Neural crest cell (in vitro differentiated cells): ENCODE measurements at regions not wholly inside any gene's neighbourhood (a gene's known extent, or its start where the extent isn't known, plus 50 kb on each side); places are given as distances from the start of the nearest gene placed in this dataset.
"Not testable (repeated sequence)": the region's sequence is repeated elsewhere in the genome, so short reads cannot be mapped to it uniquely, and the experiment has no call there.

Experiments
- DNase-seq: peaks from one replicate; pipeline ENCODE4 v3.0.0; 2021; ENCODE audit warnings: low read depth, mixed read lengths, low spot score
- H3K27ac Mint-ChIP-seq: one replicate; pipeline ENCODE4 v1.8.0; 2021; ENCODE audit warnings: mild to moderate bottlenecking, mixed read lengths; ENCODE audit not compliant: unreplicated experiment
- H3K27me3 Mint-ChIP-seq: 2 replicates; pipeline ENCODE4 v1.8.0; 2021; ENCODE audit warnings: low read depth, mild to moderate bottlenecking, mixed read lengths
- H3K36me3 Mint-ChIP-seq: 2 replicates; pipeline ENCODE4 v1.8.0; 2021; ENCODE audit warnings: low read depth, mild to moderate bottlenecking, mixed read lengths
- H3K4me1 Mint-ChIP-seq: 2 replicates; pipeline ENCODE4 v1.8.0; 2021; ENCODE audit warnings: mixed read lengths
- H3K4me3 Mint-ChIP-seq: one replicate; pipeline ENCODE4 v1.8.0; 2021; ENCODE audit warnings: mild to moderate bottlenecking, mixed read lengths
- H3K9me3 Mint-ChIP-seq: 2 replicates; pipeline ENCODE4 v1.8.0; 2021; ENCODE audit warnings: mixed read lengths
- TF ChIP-seq, protein P1 (sequence below): fragments of 200-600 bp; sonication (generic); conservative IDR thresholded peaks from 2 replicates; pipeline ENCODE4 v1.5.0; 2021; ENCODE audit warnings: antibody characterized with exemption, mild to moderate bottlenecking

DNA sequence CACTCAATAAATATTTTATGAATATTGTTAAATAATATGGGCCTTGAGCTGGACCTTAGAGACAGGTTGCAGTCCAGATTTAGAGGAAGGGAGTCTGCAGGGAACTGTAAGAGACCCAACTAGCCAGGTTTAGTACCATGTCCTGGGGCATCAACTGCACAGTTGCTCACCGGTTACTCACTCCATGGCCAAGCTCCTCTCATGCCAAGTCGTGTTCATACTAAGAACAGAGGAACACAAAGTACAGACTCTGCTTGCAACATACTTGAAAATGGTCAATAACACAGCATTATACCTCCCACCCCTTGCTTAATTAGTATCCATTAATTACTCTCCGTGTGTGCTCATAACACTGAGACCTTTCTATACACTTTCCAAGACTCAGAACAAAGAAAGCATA is 317.6 kb upstream of the PIK3R1 start:
- Mint-ChIP-seq H3K9me3 (peaks cover 10% of the 10 kb centered on the region), H3K27me3 (no peaks in the 10 kb centered on the region), H3K4me3 (no peak overlapping the region), H3K36me3 (peaks cover 7% of the 10 kb centered on the region), H3K27ac (no peak overlapping the region), H3K4me1 (no peaks in the 10 kb centered on the region)
- TF ChIP-seq, protein P1, sequence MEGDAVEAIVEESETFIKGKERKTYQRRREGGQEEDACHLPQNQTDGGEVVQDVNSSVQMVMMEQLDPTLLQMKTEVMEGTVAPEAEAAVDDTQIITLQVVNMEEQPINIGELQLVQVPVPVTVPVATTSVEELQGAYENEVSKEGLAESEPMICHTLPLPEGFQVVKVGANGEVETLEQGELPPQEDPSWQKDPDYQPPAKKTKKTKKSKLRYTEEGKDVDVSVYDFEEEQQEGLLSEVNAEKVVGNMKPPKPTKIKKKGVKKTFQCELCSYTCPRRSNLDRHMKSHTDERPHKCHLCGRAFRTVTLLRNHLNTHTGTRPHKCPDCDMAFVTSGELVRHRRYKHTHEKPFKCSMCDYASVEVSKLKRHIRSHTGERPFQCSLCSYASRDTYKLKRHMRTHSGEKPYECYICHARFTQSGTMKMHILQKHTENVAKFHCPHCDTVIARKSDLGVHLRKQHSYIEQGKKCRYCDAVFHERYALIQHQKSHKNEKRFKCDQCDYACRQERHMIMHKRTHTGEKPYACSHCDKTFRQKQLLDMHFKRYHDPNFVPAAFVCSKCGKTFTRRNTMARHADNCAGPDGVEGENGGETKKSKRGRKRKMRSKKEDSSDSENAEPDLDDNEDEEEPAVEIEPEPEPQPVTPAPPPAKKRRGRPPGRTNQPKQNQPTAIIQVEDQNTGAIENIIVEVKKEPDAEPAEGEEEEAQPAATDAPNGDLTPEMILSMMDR: no peak
- DNase-seq: no peak

DNA sequence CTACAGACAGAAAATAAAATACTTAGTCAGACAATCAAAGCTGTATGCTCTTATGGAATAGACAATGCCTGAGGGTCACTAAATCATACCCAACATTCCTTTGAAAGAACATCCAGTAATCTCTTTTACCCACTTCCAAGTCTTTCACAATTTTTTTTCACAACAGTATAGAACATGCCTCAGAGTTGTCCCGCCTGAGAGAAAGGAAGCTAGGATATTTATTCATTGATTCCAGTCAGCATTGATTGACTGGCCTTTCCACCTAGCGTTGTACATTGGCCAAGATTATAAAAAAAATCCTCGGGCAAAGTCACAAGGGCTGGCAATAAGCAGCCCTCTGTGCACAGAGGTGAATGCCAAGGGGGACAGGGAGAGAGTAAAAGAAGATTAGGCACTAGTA is 318.1 kb upstream of the PIK3R1 start:
- Mint-ChIP-seq H3K4me3 (no peak overlapping the region), H3K9me3 (peaks cover 10% of the 10 kb centered on the region), H3K27me3 (no peaks in the 10 kb centered on the region), H3K27ac (no peak overlapping the region), H3K36me3 (peaks cover 7% of the 10 kb centered on the region), H3K4me1 (no peaks in the 10 kb centered on the region)
- no peak for DNase-seq
- TF ChIP-seq, protein P1: no peak

DNA sequence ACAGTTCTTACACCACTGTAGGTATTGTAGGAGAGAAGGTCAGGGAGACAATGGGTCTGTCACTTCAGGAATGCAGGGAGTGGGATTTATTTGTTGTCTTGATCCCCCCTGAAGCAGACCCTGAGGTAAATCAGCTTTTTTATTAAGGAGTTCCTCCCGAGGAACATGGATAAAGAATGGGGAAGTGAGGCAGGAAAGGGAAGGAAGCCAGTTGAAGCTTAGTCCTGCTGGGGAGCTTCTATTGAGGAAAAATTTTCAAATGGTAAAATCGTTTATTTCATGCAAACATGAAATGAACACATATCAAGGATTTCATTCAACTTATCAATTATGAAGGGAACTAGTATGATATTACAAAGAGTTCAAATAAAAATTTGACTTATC is 318.6 kb upstream of the PIK3R1 start:
- peaks cover 7% of the 10 kb centered on the region for H3K36me3 Mint-ChIP-seq
- H3K4me3 Mint-ChIP-seq: no peak overlapping the region

DNA sequence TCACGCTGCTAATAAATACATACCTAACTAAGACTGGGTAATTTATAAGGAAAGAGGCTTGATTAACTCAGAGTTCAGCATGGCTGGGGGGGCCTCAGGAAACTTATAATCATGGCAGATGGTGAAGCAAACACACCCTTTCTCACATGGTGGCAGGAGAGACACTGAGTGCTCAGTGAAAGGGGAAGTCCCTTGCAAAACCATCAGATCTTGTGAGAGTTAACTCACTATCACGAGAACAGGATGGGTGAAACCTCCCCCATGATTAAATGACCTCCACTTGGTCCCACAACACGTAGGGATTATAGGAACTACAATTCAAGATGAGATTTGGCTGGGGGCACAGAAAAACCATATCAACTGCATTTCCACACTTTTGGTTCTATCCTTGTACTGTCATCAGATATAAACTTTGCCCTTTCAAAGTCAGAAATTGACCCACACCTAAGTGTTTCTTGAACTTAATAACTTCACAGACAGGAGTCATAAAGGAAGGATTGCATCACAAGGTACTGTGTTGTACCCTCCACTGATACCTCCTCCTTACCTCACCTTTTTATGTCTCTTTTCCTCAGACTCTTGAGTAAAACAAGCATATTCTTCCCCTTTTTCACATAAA is 319.1 kb upstream of the PIK3R1 start:
- Mint-ChIP-seq H3K9me3 (peaks cover 10% of the 10 kb centered on the region), H3K27me3 (no peaks in the 10 kb centered on the region), H3K27ac (no peak overlapping the region), H3K4me3 (no peak overlapping the region), H3K4me1 (no peaks in the 10 kb centered on the region), H3K36me3 (peaks cover 7% of the 10 kb centered on the region)
- DNase-seq: no peak
- TF ChIP-seq, protein P1: no peak

More for the DNA sequence above, 318.6 kb upstream of the PIK3R1 start:
- no peak overlapping the region for H3K27ac Mint-ChIP-seq
- H3K27me3 Mint-ChIP-seq: no peaks in the 10 kb centered on the region
- H3K9me3 Mint-ChIP-seq: peaks cover 10% of the 10 kb centered on the region
- TF ChIP-seq, protein P1: no peak
- no peaks in the 10 kb centered on the region for H3K4me1 Mint-ChIP-seq
- DNase-seq: no peak

DNA sequence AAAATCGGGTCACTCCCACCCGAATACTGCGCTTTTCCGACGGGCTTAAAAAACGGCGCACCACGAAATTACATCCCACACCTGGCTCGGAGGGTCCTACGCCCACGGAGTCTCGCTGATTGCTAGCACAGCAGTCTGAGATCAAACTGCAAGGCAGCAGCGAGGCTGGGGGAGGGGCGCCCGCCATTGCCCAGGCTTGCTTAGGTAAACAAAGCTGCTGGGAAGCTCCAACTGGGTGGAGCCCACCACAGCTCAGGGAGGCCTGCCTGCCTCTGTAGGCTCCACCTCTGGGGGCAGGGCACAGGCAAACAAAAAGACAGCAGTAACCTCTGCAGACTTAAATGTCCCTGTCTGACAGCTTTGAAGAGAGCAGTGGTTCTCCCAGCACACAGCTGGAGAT is 325.7 kb upstream of the PIK3R1 start:
- not testable (repeated sequence) for H3K9me3 Mint-ChIP-seq, H3K4me3 Mint-ChIP-seq, H3K4me1 Mint-ChIP-seq, H3K27ac Mint-ChIP-seq, H3K27me3 Mint-ChIP-seq, H3K36me3 Mint-ChIP-seq, DNase-seq

DNA sequence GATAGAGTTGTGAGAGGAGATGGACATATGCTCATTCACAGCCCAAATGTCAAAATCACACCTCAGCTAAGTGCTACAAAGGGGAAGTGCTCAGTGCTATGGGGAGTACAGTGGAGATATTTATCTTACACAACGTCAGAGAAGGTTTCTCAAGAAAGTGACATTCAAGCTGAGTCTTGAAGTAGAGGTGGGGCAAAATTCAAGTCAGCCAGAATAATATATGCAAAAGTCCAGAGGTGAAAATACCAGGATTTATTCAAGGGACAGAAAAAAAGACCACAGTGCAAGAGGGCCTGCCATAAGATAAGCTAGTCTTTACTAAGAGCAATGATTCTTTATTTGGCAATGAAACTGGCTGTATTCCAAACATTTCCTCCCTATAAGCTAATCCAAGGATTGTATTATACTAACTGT is 327.8 kb upstream of the PIK3R1 start:
- H3K36me3 Mint-ChIP-seq: no peaks in the 10 kb centered on the region
- peaks cover 2% of the 10 kb centered on the region for H3K9me3 Mint-ChIP-seq
- H3K27ac Mint-ChIP-seq: no peak overlapping the region
- no peaks in the 10 kb centered on the region for H3K27me3 Mint-ChIP-seq
- TF ChIP-seq, protein P1: no peak
- no peak for DNase-seq
- peaks cover 5% of the 10 kb centered on the region for H3K4me1 Mint-ChIP-seq
- H3K4me3 Mint-ChIP-seq: no peak overlapping the region
